ENCODE measurements at regions not wholly inside any gene's neighbourhood (a gene's known extent, or its start where the extent isn't known, plus 50 kb on each side); places are given as distances from the start of the nearest gene placed in this dataset.

DNA sequence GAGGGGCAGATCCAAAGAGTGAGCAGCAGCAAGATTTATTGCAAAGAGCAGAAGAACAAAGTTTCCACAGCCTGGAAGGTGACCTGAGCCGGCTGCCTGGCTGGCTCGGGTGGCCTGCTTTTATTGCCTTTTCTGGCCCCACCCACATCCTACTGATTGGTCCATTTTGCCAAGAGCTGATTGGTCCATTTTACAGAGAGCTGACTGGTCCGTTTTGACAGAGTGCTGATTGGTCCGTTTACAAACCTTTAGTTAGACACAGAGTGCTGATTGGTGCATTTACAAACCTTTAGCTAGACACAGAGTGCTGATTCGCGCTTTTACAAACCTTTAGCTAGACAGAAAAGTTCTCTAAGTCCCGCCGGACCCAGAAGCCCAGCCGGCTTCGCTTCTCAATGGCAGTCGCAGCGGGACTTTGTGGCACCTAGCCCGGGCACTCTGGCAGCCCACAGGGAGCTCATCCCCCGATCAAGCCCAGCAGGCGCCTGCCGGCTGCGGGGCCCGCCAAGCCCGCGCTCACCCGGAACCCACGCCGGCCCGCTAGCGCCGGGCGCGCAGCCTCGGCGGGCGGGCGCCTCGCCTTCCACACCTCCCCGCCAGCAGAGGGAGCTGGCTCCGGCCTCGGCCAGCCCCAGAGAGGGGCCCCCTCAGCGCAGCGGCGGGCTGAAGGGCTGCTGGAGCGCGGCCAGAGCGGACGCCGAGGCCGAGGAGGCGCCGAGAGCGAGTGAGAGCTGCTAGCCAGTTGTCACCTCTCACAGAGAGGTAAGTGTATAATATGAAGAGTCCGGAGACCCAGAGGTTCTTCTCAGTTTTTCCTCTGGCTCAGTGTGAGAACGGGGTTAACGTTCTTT lies 339.2 kb downstream of the CHL1 start:
- no peak for TF ChIP-seq GATA2 (IDR thresholded peaks at IDR 0.05; ENCODE audit: low read depth, low read length)
- no peak for TF ChIP-seq GATA3 (IDR thresholded peaks at IDR 0.05; ENCODE audit: low read depth, low read length)

Data from SH-SY5Y (cell line).